Kidney epithelial cell (primary cell): ENCODE measurements at regions not wholly inside any gene's neighbourhood (a gene's known extent, or its start where the extent isn't known, plus 50 kb on each side); places are given as distances from the start of the nearest gene placed in this dataset.

Experiments used
- DNase-seq: peaks from one replicate; pipeline ENCODE4 v3.0.0-alpha.2; 2010; ENCODE audit warnings: low read depth
- H3K27me3 ChIP-seq: 2 replicates; pipeline ENCODE4 v1.6.0; 2011; ENCODE audit warnings: low read length; ENCODE audit not compliant: control insufficient read depth, insufficient read depth
- H3K36me3 ChIP-seq: 2 replicates; pipeline ENCODE4 v1.5.1; 2011; ENCODE audit warnings: low read length; ENCODE audit not compliant: control insufficient read depth, insufficient read depth
- H3K4me3 ChIP-seq: 2 replicates; pipeline ENCODE4 v1.5.1; 2011; ENCODE audit warnings: low read depth, mild to moderate bottlenecking, control low read depth, low read length
- TF ChIP-seq, protein P1 (sequence below): IDR thresholded peaks from 2 replicates; pipeline ENCODE4 v1.5.1; 2011; ENCODE audit warnings: mild to moderate bottlenecking, moderate library complexity, low read length, control low read depth, inconsistent platforms; ENCODE audit not compliant: insufficient read depth, poor library complexity, severe bottlenecking

- TF ChIP-seq, protein P1, sequence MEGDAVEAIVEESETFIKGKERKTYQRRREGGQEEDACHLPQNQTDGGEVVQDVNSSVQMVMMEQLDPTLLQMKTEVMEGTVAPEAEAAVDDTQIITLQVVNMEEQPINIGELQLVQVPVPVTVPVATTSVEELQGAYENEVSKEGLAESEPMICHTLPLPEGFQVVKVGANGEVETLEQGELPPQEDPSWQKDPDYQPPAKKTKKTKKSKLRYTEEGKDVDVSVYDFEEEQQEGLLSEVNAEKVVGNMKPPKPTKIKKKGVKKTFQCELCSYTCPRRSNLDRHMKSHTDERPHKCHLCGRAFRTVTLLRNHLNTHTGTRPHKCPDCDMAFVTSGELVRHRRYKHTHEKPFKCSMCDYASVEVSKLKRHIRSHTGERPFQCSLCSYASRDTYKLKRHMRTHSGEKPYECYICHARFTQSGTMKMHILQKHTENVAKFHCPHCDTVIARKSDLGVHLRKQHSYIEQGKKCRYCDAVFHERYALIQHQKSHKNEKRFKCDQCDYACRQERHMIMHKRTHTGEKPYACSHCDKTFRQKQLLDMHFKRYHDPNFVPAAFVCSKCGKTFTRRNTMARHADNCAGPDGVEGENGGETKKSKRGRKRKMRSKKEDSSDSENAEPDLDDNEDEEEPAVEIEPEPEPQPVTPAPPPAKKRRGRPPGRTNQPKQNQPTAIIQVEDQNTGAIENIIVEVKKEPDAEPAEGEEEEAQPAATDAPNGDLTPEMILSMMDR: no peak
- H3K36me3 ChIP-seq: no peaks in the 10 kb centered on the region
- DNase-seq: no peak
- H3K27me3 ChIP-seq: no peaks in the 10 kb centered on the region
- H3K4me3 ChIP-seq: no peak overlapping the region
These were observed 55.6 kb upstream of the DUSP10 start for GRCh38 chr1:221797506-221797905.

DNA sequence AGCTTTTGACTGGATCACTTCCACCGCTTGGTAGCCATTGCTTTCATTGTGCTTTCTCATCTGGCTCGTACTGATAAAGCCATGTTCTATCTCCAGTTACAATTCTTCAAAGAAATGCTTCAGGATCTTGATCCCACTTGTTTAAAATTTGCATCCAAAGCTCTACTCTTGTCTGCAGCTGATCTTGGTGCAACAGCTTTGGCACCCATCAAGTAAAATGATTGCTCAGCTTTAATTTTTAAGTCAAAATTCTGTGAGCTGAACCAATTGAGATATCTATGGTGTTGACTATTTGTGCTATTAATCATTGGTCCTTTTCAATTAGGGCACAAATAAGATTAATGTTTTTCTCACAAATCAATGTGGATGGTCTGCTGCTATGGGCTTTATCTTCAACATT lies 54.8 kb upstream of the DUSP10 start:
- Histone ChIP-seq H3K27me3 (no peaks in the 10 kb centered on the region), H3K4me3 (no peak overlapping the region), H3K36me3 (no peaks in the 10 kb centered on the region)
- TF ChIP-seq, protein P1: no peak
- no peak for DNase-seq

- no peaks in the 10 kb centered on the region for H3K36me3 ChIP-seq
- no peak for DNase-seq
- no peaks in the 10 kb centered on the region for H3K27me3 ChIP-seq
- no peak overlapping the region for H3K4me3 ChIP-seq
- TF ChIP-seq, protein P1: no peak
These were observed 53.5 kb upstream of the DUSP10 start for GRCh38 chr1:221795380-221795779.

GRCh38 chr1:221794935-221795334 lies 53.0 kb upstream of the DUSP10 start:
- Histone ChIP-seq H3K36me3 (no peaks in the 10 kb centered on the region), H3K27me3 (no peaks in the 10 kb centered on the region), H3K4me3 (no peak overlapping the region)
- TF ChIP-seq, protein P1: no peak
- no peak for DNase-seq

DNA sequence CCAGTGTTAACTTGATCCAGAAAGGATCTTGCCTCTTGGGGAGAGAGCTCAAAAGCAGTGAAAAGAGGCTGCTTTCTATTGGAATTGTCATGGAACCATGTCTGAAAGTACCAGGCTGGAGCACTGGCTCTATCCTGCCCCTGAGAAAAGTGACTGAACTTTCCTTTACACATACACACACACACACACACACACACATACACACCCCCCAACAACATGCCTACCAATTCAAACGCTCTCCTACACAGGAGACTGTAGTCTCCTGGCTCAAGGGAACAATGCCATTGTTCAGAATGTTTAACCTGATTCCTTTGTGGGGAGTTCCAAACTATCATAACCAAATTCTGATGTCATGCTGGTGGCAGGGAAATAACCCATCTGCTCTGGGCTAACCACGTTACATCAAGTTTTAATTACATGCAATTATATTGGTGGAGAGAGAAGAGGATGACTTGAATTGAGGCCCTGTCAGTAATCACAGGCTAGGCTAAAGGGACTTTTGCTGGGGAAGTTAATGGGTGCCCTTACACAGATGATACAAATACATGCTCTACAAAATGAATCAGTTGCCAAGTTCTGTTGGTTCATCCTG lies 52.3 kb upstream of the DUSP10 start:
- H3K4me3 ChIP-seq: no peak overlapping the region
- no peaks in the 10 kb centered on the region for H3K36me3 ChIP-seq
- H3K27me3 ChIP-seq: no peaks in the 10 kb centered on the region
- TF ChIP-seq, protein P1: no peak
- DNase-seq: peak; percentile 34

GRCh38 chr1:221793439-221794078 lies 51.7 kb upstream of the DUSP10 start:
- TF ChIP-seq, protein P1: no peak
- Histone ChIP-seq H3K4me3 (no peak overlapping the region), H3K36me3 (no peaks in the 10 kb centered on the region), H3K27me3 (no peaks in the 10 kb centered on the region)
- DNase-seq: peak; percentile 16
